ENCODE measurements at regions not wholly inside any gene's neighbourhood (a gene's known extent, or its start where the extent isn't known, plus 50 kb on each side); places are given as distances from the start of the nearest gene placed in this dataset.
"Not testable (repeated sequence)": the region's sequence is repeated elsewhere in the genome, so short reads cannot be mapped to it uniquely, and the experiment has no call there.

- not testable (repeated sequence) for H3K4me3 ChIP-seq (ENCODE audit: low read depth in 1 of 2, low read length in 2 of 2); H3K36me3 ChIP-seq (ENCODE audit: control insufficient read depth in 1 of 2, insufficient read depth in 2 of 2, low read length in 2 of 2); H3K4me1 ChIP-seq (ENCODE audit: control insufficient read depth in 1 of 2, insufficient read depth in 2 of 2, low read length in 2 of 2)
These were observed 391.6 kb upstream of the CYLC2 start for GRCh38 chr9:102603198-102604195.

GRCh38 chr9:102594241-102594640 is 400.9 kb upstream of the CYLC2 start:
- Histone ChIP-seq H3K4me1 (ENCODE audit: control insufficient read depth in 1 of 2, insufficient read depth in 2 of 2, low read length in 2 of 2) (no peaks in the 10 kb centered on the region), H3K27ac (ENCODE audit: low read length) (no peak overlapping the region), H3K36me3 (ENCODE audit: control insufficient read depth in 1 of 2, insufficient read depth in 2 of 2, low read length in 2 of 2) (no peaks in the 10 kb centered on the region), H3K4me3 (ENCODE audit: low read depth in 1 of 2, low read length in 2 of 2) (no peak overlapping the region), H3K27me3 (ENCODE audit: low read depth, low read length) (no peaks in the 10 kb centered on the region), H3K9me3 (ENCODE audit: control insufficient read depth in 1 of 2, low read length in 2 of 2) (no peaks in the 10 kb centered on the region)

More at GRCh38 chr9:102603198-102604195, 391.6 kb upstream of the CYLC2 start:
- peaks cover 4 to 11% of the 10 kb centered on the region in 2 donors for H3K9me3 ChIP-seq (ENCODE audit: control insufficient read depth in 1 of 2, low read length in 2 of 2)
- not testable (repeated sequence) for H3K27ac ChIP-seq (ENCODE audit: low read length); H3K27me3 ChIP-seq (ENCODE audit: low read depth, low read length)

GRCh38 chr9:102587281-102587680 is 407.9 kb upstream of the CYLC2 start:
- H3K9me3 ChIP-seq (ENCODE audit: control insufficient read depth in 1 of 2, low read length in 2 of 2) = no peaks in the 10 kb centered on the region
- no peaks in the 10 kb centered on the region for H3K27me3 ChIP-seq (ENCODE audit: low read depth, low read length)
- H3K4me1 ChIP-seq (ENCODE audit: control insufficient read depth in 1 of 2, insufficient read depth in 2 of 2, low read length in 2 of 2) = no peaks in the 10 kb centered on the region
- H3K4me3 ChIP-seq (ENCODE audit: low read depth in 1 of 2, low read length in 2 of 2) = no peak overlapping the region
- no peaks in the 10 kb centered on the region for H3K36me3 ChIP-seq (ENCODE audit: control insufficient read depth in 1 of 2, insufficient read depth in 2 of 2, low read length in 2 of 2)
- H3K27ac ChIP-seq (ENCODE audit: low read length) = no peak overlapping the region

DNA sequence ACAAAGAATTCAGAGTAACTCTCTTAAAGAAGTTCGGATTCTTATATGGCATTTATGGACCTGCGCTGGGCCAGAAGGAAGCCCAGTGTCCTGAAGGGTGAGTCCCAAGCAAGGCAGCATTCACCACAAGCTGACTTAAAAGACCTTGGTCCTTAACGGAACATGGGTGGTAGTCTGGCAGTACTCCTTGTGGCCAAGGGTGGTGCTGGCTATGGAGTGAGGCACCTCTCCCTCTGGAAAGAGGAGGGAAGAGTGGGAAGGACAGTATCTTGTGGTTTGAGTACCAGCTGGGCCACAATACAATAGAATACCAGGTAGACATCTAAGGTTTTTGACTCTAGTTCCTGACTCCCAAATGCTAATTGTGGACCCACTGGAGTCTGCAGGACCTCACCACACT is 425.7 kb upstream of the CYLC2 start:
- no peaks in the 10 kb centered on the region for H3K27me3 ChIP-seq (ENCODE audit: low read depth, low read length)
- H3K27ac ChIP-seq (ENCODE audit: low read length) = no peak overlapping the region
- no peaks in the 10 kb centered on the region for H3K4me1 ChIP-seq (ENCODE audit: control insufficient read depth in 1 of 2, insufficient read depth in 2 of 2, low read length in 2 of 2)
- H3K36me3 ChIP-seq (ENCODE audit: control insufficient read depth in 1 of 2, insufficient read depth in 2 of 2, low read length in 2 of 2) = no peaks in the 10 kb centered on the region
- H3K9me3 ChIP-seq (ENCODE audit: control insufficient read depth in 1 of 2, low read length in 2 of 2) = no peaks in the 10 kb centered on the region
- no peak overlapping the region for H3K4me3 ChIP-seq (ENCODE audit: low read depth in 1 of 2, low read length in 2 of 2)

- Histone ChIP-seq H3K4me1 (ENCODE audit: control insufficient read depth in 1 of 2, insufficient read depth in 2 of 2, low read length in 2 of 2) (no peaks in the 10 kb centered on the region), H3K4me3 (ENCODE audit: low read depth in 1 of 2, low read length in 2 of 2) (no peak overlapping the region), H3K36me3 (ENCODE audit: control insufficient read depth in 1 of 2, insufficient read depth in 2 of 2, low read length in 2 of 2) (no peaks in the 10 kb centered on the region), H3K27ac (ENCODE audit: low read length) (no peak overlapping the region), H3K27me3 (ENCODE audit: low read depth, low read length) (no peaks in the 10 kb centered on the region), H3K9me3 (ENCODE audit: control insufficient read depth in 1 of 2, low read length in 2 of 2) (peaks cover 0 to 5% of the 10 kb centered on the region in 2 donors)
These were observed 443.8 kb upstream of the CYLC2 start for GRCh38 chr9:102551346-102551745.

DNA sequence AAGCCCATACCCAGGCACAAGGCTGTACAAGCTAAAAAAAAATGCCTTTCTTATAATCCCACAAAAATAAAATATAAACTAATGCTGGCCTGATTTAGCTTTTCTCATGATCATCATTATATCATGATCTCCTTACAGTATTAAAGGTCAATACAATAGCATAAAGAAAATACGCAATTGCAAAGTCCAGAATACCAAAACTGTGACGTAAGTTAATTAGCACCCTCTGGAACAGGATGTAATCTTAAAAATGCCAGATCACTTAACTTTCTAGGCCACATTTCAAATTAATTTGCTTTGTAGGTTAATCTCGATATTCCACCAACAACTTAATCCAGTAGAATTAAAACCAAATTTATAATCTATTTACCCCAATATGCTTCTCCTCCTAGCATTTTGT is 444.2 kb upstream of the CYLC2 start:
- Histone ChIP-seq H3K9me3 (ENCODE audit: control insufficient read depth in 1 of 2, low read length in 2 of 2) (peaks cover 0 to 5% of the 10 kb centered on the region in 2 donors), H3K27me3 (ENCODE audit: low read depth, low read length) (no peaks in the 10 kb centered on the region), H3K36me3 (ENCODE audit: control insufficient read depth in 1 of 2, insufficient read depth in 2 of 2, low read length in 2 of 2) (no peaks in the 10 kb centered on the region), H3K27ac (ENCODE audit: low read length) (no peak overlapping the region), H3K4me3 (ENCODE audit: low read depth in 1 of 2, low read length in 2 of 2) (no peak overlapping the region), H3K4me1 (ENCODE audit: control insufficient read depth in 1 of 2, insufficient read depth in 2 of 2, low read length in 2 of 2) (no peaks in the 10 kb centered on the region)

- Histone ChIP-seq H3K27me3 (ENCODE audit: low read depth, low read length) (no peaks in the 10 kb centered on the region), H3K4me3 (ENCODE audit: low read depth in 1 of 2, low read length in 2 of 2) (no peak overlapping the region), H3K9me3 (ENCODE audit: control insufficient read depth in 1 of 2, low read length in 2 of 2) (peaks cover 0 to 5% of the 10 kb centered on the region in 2 donors), H3K27ac (ENCODE audit: low read length) (no peak overlapping the region), H3K4me1 (ENCODE audit: control insufficient read depth in 1 of 2, insufficient read depth in 2 of 2, low read length in 2 of 2) (no peaks in the 10 kb centered on the region), H3K36me3 (ENCODE audit: control insufficient read depth in 1 of 2, insufficient read depth in 2 of 2, low read length in 2 of 2) (no peaks in the 10 kb centered on the region)
These were observed 444.9 kb upstream of the CYLC2 start for GRCh38 chr9:102550266-102550665.

DNA sequence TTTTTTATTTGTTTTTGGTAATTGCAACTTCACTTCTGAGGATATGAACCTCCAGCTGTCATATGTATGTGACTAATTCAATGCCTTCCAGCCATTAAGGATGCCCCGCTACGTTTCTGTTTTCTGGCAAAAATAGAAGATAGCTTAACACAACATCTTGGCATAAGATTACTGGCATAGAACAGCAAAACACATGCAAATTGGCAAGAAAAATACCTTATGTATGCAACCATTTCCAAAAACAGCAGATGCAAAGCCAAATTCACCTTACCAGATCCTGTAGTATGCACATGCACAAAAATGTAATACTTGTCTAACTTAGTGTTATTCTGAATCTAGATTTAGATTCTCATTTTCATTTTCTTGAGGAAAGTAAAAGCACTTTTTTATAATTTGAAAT is 461.1 kb upstream of the CYLC2 start:
- no peak overlapping the region for H3K4me3 ChIP-seq (ENCODE audit: low read depth in 1 of 2, low read length in 2 of 2)
- no peak overlapping the region for H3K27ac ChIP-seq (ENCODE audit: low read length)
- H3K27me3 ChIP-seq (ENCODE audit: low read depth, low read length) = no peaks in the 10 kb centered on the region
- no peaks in the 10 kb centered on the region for H3K36me3 ChIP-seq (ENCODE audit: control insufficient read depth in 1 of 2, insufficient read depth in 2 of 2, low read length in 2 of 2)
- no peaks in the 10 kb centered on the region for H3K9me3 ChIP-seq (ENCODE audit: control insufficient read depth in 1 of 2, low read length in 2 of 2)
- no peaks in the 10 kb centered on the region for H3K4me1 ChIP-seq (ENCODE audit: control insufficient read depth in 1 of 2, insufficient read depth in 2 of 2, low read length in 2 of 2)

GRCh38 chr9:102521097-102521755 is 473.9 kb upstream of the CYLC2 start:
- H3K4me3 ChIP-seq (ENCODE audit: low read depth in 1 of 2, low read length in 2 of 2) = no peak overlapping the region

DNA sequence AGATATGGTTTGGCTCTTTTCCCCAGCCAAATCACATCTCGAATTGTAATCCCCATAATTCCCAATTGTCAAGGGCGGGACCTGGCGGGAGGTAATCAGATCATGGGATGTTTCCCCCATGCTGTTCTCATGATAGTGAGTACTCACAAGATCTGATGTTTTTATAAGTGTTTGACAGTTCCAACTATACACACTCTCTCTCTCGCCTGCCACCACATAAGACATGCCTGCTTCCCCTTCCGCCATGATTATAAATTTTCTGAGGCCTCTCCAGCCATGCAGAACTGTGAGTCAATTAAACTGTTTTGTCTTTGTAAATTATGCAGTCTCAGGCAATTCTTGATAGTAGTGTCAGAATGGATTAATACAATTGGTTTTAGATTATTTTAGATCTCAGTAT is 475.7 kb upstream of the CYLC2 start:
- Histone ChIP-seq H3K36me3 (ENCODE audit: control insufficient read depth in 1 of 2, insufficient read depth in 2 of 2, low read length in 2 of 2) (no peaks in the 10 kb centered on the region), H3K27me3 (ENCODE audit: low read depth, low read length) (no peaks in the 10 kb centered on the region), H3K27ac (ENCODE audit: low read length) (no peak overlapping the region), H3K4me3 (ENCODE audit: low read depth in 1 of 2, low read length in 2 of 2) (no peak overlapping the region), H3K4me1 (ENCODE audit: control insufficient read depth in 1 of 2, insufficient read depth in 2 of 2, low read length in 2 of 2) (no peaks in the 10 kb centered on the region), H3K9me3 (ENCODE audit: control insufficient read depth in 1 of 2, low read length in 2 of 2) (no peaks in the 10 kb centered on the region)

More at GRCh38 chr9:102521097-102521755, 473.9 kb upstream of the CYLC2 start:
- Histone ChIP-seq H3K27ac (ENCODE audit: low read length) (no peak overlapping the region), H3K36me3 (ENCODE audit: control insufficient read depth in 1 of 2, insufficient read depth in 2 of 2, low read length in 2 of 2) (no peaks in the 10 kb centered on the region), H3K27me3 (ENCODE audit: low read depth, low read length) (no peaks in the 10 kb centered on the region), H3K4me1 (ENCODE audit: control insufficient read depth in 1 of 2, insufficient read depth in 2 of 2, low read length in 2 of 2) (no peaks in the 10 kb centered on the region), H3K9me3 (ENCODE audit: control insufficient read depth in 1 of 2, low read length in 2 of 2) (no peaks in the 10 kb centered on the region)

- Histone ChIP-seq H3K27ac (ENCODE audit: low read length) (no peak overlapping the region), H3K36me3 (ENCODE audit: control insufficient read depth in 1 of 2, insufficient read depth in 2 of 2, low read length in 2 of 2) (no peaks in the 10 kb centered on the region), H3K4me1 (ENCODE audit: control insufficient read depth in 1 of 2, insufficient read depth in 2 of 2, low read length in 2 of 2) (no peaks in the 10 kb centered on the region), H3K9me3 (ENCODE audit: control insufficient read depth in 1 of 2, low read length in 2 of 2) (no peaks in the 10 kb centered on the region), H3K4me3 (ENCODE audit: low read depth in 1 of 2, low read length in 2 of 2) (no peak overlapping the region), H3K27me3 (ENCODE audit: low read depth, low read length) (no peaks in the 10 kb centered on the region)
These were observed 476.8 kb upstream of the CYLC2 start for GRCh38 chr9:102518324-102518723.
